C4-2B (cell line): ENCODE measurements at regions not wholly inside any gene's neighbourhood (a gene's known extent, or its start where the extent isn't known, plus 50 kb on each side); places are given as distances from the start of the nearest gene placed in this dataset.

Experiments
- ZFX ChIP-seq: fragments of 450-650 bp; IDR thresholded peaks from 2 replicates; pipeline ENCODE4 v1.6.1; 2017
- TF ChIP-seq, protein P1 (sequence below): fragments of 450-650 bp; conservative IDR thresholded peaks from 2 replicates; pipeline ENCODE4 v1.5.1; 2017; ENCODE audit warnings: mild to moderate bottlenecking

DNA sequence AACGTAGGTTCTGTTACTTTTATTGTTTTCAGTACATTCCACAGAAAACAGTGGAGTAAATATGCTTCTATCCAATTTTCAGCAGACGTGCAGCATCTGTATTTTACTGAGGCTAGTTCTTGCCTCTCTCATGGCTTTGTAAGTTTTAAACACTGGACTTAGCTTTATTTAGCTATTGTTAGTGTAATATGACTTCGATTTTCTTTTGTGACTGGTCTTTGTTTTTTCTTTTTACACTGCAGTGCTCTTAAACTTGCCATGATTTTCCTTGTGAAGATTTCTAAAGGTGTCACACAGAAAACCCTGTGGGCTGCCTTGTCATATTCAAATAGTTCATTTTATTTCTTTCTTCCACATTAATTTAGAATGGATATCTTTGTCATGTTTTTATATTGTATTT, 1234.9 kb upstream of the CITED2 start:
- TF ChIP-seq, protein P1, sequence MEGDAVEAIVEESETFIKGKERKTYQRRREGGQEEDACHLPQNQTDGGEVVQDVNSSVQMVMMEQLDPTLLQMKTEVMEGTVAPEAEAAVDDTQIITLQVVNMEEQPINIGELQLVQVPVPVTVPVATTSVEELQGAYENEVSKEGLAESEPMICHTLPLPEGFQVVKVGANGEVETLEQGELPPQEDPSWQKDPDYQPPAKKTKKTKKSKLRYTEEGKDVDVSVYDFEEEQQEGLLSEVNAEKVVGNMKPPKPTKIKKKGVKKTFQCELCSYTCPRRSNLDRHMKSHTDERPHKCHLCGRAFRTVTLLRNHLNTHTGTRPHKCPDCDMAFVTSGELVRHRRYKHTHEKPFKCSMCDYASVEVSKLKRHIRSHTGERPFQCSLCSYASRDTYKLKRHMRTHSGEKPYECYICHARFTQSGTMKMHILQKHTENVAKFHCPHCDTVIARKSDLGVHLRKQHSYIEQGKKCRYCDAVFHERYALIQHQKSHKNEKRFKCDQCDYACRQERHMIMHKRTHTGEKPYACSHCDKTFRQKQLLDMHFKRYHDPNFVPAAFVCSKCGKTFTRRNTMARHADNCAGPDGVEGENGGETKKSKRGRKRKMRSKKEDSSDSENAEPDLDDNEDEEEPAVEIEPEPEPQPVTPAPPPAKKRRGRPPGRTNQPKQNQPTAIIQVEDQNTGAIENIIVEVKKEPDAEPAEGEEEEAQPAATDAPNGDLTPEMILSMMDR = no peak
- no peak for TF ChIP-seq ZFX
